Type B pancreatic cell (in vitro differentiated cells): ENCODE measurements at regions not wholly inside any gene's neighbourhood (a gene's known extent, or its start where the extent isn't known, plus 50 kb on each side); places are given as distances from the start of the nearest gene placed in this dataset.

Experiments
- DNase-seq: peaks from one replicate; pipeline ENCODE4 v3.0.0; 2021; ENCODE audit warnings: mixed read lengths; ENCODE audit not compliant: unreplicated experiment; ENCODE audit errors: extremely low spot score
- H3K27ac Mint-ChIP-seq: 2 replicates; pipeline ENCODE4 v1.8.0; 2021; ENCODE audit warnings: mild to moderate bottlenecking, mixed read lengths
- H3K27me3 Mint-ChIP-seq: 2 replicates; pipeline ENCODE4 v1.8.0; 2021; ENCODE audit warnings: mixed read lengths
- H3K36me3 Mint-ChIP-seq: 2 replicates; pipeline ENCODE4 v1.8.0; 2021; ENCODE audit warnings: mixed read lengths
- H3K4me1 Mint-ChIP-seq: one replicate; pipeline ENCODE4 v1.8.0; 2021; ENCODE audit warnings: mixed read lengths; ENCODE audit not compliant: unreplicated experiment
- H3K4me3 Mint-ChIP-seq: 2 replicates; pipeline ENCODE4 v1.8.0; 2021; ENCODE audit warnings: mild to moderate bottlenecking, mixed read lengths
- H3K9me3 Mint-ChIP-seq: 2 replicates; pipeline ENCODE4 v1.8.0; 2021; ENCODE audit warnings: mixed read lengths
- CTCF ChIP-seq: fragments of 200-600 bp; sonication (generic); conservative IDR thresholded peaks from 2 replicates; pipeline ENCODE4 v1.5.0; 2021; ENCODE audit warnings: antibody characterized with exemption, mild to moderate bottlenecking

GRCh38 chr3:106294121-106294520 is 425.3 kb upstream of the CBLB start:
- Mint-ChIP-seq H3K4me3 (no peak overlapping the region), H3K36me3 (no peaks in the 10 kb centered on the region), H3K4me1 (peaks cover 3% of the 10 kb centered on the region), H3K9me3 (peaks cover 5% of the 10 kb centered on the region), H3K27ac (no peak overlapping the region), H3K27me3 (no peaks in the 10 kb centered on the region)
- no peak for TF ChIP-seq CTCF
- no peak for DNase-seq

GRCh38 chr3:106296062-106296461 is 427.2 kb upstream of the CBLB start:
- H3K4me1 Mint-ChIP-seq, result no peaks in the 10 kb centered on the region
- H3K27me3 Mint-ChIP-seq, result no peaks in the 10 kb centered on the region
- H3K27ac Mint-ChIP-seq, result no peak overlapping the region
- H3K36me3 Mint-ChIP-seq, result no peaks in the 10 kb centered on the region
- TF ChIP-seq CTCF, result no peak
- H3K4me3 Mint-ChIP-seq, result no peak overlapping the region
- no peak for DNase-seq
- no peaks in the 10 kb centered on the region for H3K9me3 Mint-ChIP-seq

GRCh38 chr3:106299300-106300098 is 430.7 kb upstream of the CBLB start:
- H3K27ac Mint-ChIP-seq, result no peak overlapping the region
- H3K4me3 Mint-ChIP-seq, result no peak overlapping the region
- no peak for DNase-seq
- no peaks in the 10 kb centered on the region for H3K36me3 Mint-ChIP-seq
- no peak for TF ChIP-seq CTCF
- H3K4me1 Mint-ChIP-seq, result peaks cover 10% of the 10 kb centered on the region
- H3K27me3 Mint-ChIP-seq, result no peaks in the 10 kb centered on the region
- H3K9me3 Mint-ChIP-seq, result no peaks in the 10 kb centered on the region

- TF ChIP-seq CTCF, result no peak
- Mint-ChIP-seq H3K27ac (no peak overlapping the region), H3K4me1 (peaks cover 10% of the 10 kb centered on the region), H3K36me3 (no peaks in the 10 kb centered on the region), H3K4me3 (no peak overlapping the region), H3K9me3 (no peaks in the 10 kb centered on the region), H3K27me3 (no peaks in the 10 kb centered on the region)
- no peak for DNase-seq
These were observed 433.8 kb upstream of the CBLB start for GRCh38 chr3:106302451-106303221.

GRCh38 chr3:106303766-106304165 is 435.0 kb upstream of the CBLB start:
- no peaks in the 10 kb centered on the region for H3K27me3 Mint-ChIP-seq
- peaks cover 10% of the 10 kb centered on the region for H3K4me1 Mint-ChIP-seq
- DNase-seq, result no peak
- H3K9me3 Mint-ChIP-seq, result no peaks in the 10 kb centered on the region
- no peak overlapping the region for H3K4me3 Mint-ChIP-seq
- TF ChIP-seq CTCF, result no peak
- H3K36me3 Mint-ChIP-seq, result no peaks in the 10 kb centered on the region
- H3K27ac Mint-ChIP-seq, result no peak overlapping the region
